DND-41 (cell line): ENCODE measurements at regions not wholly inside any gene's neighbourhood (a gene's known extent, or its start where the extent isn't known, plus 50 kb on each side); places are given as distances from the start of the nearest gene placed in this dataset.

ENCODE experiments used
- CTCF ChIP-seq: IDR thresholded peaks from 2 replicates; pipeline ENCODE4 v1.5.1; 2012; ENCODE audit warnings: borderline replicate concordance, low read length, moderate library complexity, mild to moderate bottlenecking; ENCODE audit not compliant: poor library complexity, severe bottlenecking; ENCODE audit errors: extremely low read depth
- EZH2 ChIP-seq: IDR thresholded peaks from 3 replicates; pipeline ENCODE4 v1.6.1; 2012; ENCODE audit warnings: borderline replicate concordance, low read depth, mild to moderate bottlenecking, moderate library complexity, low read length, inconsistent platforms; ENCODE audit not compliant: severe bottlenecking

GRCh38 chr3:127461286-127461910 lies 129.1 kb downstream of the TPRA1 start:
- no peak for TF ChIP-seq EZH2
- TF ChIP-seq CTCF, result no peak
